LoVo (cell line): ENCODE measurements at regions not wholly inside any gene's neighbourhood (a gene's known extent, or its start where the extent isn't known, plus 50 kb on each side); places are given as distances from the start of the nearest gene placed in this dataset.
A peak's percentile ranks its signal among the peaks of the same experiment; 100 is the strongest.

Experiments
- DNase-seq: peaks from one replicate; pipeline ENCODE4 v3.0.0-alpha.2; 2016; ENCODE audit warnings: low spot score

- DNase-seq = no peak
These were observed 58.6 kb downstream of the LIG4 start for GRCh38 chr13:108156749-108157148.

- DNase-seq = peak; percentile 64
These were observed 59.9 kb downstream of the LIG4 start for GRCh38 chr13:108155185-108156106.

DNA sequence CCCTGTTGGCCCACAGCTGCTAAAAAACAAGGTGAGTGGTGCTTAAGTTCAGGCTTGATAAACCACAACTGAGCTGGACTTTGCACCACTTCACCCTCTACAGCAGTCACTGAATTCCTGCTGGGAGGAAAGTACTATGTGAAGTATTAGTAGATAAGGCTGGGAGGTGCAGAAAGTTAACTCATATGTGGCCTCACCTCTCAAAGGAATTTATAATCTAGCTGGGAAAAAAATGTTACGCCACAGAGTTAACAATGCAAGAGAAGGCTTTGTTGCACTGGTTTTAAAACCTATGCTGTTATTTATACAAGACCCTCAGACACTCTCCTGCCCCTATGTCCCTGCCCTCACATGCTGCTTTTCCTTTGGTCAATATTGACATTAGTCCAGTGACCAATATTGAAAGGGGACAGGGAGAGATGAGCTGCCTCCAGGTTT is 60.9 kb downstream of the LIG4 start:
- peak; percentile 89 for DNase-seq

GRCh38 chr13:108146642-108147041 is 68.7 kb downstream of the LIG4 start:
- DNase-seq = no peak

- DNase-seq = no peak
These were observed 72.5 kb downstream of the LIG4 start for GRCh38 chr13:108142702-108143436.

- no peak for DNase-seq
These were observed 78.2 kb downstream of the LIG4 start for GRCh38 chr13:108137176-108137575.

DNA sequence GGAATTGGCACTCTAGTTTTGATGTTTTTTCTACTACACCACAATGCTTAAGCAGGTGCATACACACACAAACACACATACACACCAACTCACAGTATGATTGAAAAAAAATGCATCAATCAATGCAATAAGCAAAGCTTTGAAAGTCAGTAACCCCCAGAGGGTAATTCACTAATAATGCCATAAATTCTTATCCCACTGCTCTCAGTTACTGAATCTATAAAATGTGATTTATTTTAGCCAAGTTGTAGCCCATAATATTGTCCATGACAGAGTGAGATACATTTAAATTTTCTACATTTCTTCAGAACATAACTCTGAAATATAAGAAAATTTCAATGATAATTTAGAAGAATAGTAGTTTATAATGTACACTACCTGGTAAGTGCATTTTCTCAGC is 87.9 kb downstream of the LIG4 start:
- DNase-seq = no peak

DNA sequence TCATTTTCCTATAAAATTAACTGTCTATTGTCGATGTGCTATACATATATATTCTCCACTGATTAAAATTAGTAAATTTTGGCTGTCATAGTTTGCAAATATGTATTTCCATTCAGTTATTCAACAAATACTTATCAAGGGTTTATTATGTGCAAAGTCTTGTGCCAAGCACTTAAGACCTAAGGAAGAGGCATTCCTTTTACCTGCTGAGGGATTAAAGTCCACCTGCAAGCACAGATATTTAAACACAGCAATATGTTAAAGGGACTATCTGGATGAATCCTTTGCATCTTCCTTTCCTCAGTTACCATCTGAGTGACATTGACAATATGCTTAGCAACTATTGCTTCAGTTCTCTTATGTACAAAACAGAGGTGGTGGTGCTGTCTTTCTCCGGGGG is 89.3 kb downstream of the LIG4 start:
- DNase-seq = no peak

DNA sequence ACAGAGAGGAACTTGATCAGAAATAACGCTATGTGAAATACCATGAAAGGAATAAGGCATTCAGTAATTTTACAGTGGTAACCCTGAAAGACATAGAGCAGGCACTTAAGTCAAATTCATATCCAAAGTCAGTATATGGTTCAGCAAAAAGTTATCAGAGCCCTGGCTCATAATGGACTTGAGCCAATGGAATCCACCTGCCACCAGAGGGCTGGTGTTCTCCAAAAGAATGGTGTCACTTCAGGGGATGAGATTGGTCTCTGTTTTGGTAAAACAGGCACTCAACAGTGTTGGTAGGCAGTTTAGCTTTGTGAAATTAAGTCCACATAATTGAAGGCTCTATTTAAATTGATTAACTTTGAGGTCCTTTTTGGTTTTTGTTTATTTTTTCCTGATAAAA is 93.9 kb downstream of the LIG4 start:
- DNase-seq = no peak

GRCh38 chr13:108120856-108121255 is 94.5 kb downstream of the LIG4 start:
- DNase-seq = no peak

GRCh38 chr13:108120302-108120701 is 95.0 kb downstream of the LIG4 start:
- no peak for DNase-seq

DNA sequence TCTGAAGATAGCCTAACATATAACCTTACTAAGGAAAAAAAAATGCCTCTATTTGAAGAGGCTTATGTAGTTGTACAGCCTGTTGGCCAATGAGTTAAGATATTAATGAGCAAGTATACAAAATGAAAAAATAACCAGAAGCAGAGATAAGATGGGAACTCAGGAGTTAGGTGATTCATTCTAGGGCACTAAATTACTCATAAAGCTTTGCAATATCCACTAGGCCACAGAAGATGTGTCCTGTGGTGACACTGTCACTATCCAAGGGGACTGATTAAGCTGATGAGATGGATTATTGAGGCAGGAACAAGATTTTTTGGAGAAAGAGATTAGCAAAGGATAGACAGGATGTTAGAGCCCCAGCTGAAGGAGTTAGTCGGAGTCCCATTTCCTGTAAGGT is 99.6 kb downstream of the LIG4 start:
- DNase-seq = no peak

GRCh38 chr13:108113407-108113806 is 101.9 kb downstream of the LIG4 start:
- no peak for DNase-seq

GRCh38 chr13:108104736-108105135 is 110.6 kb downstream of the LIG4 start:
- DNase-seq = no peak

DNA sequence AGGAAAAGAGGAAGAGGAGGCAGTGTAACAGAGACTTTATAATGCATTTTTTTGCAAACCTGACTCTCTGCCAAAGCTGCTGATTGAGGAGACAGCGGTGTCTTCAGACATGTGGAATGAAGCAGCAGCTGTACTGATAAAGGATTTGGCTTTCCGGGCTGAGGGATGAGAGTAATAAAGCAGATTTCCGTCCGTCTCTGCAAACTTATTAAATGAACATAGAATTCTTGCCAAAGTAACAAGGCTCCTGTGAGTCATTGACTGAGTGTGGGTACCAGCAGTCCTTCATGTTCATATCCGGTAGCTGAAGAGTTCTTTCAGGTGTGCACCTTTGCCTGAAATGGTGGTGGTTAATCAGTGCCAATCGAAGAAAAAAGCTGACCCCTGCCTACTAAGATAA is 112.6 kb downstream of the LIG4 start:
- DNase-seq = no peak

DNA sequence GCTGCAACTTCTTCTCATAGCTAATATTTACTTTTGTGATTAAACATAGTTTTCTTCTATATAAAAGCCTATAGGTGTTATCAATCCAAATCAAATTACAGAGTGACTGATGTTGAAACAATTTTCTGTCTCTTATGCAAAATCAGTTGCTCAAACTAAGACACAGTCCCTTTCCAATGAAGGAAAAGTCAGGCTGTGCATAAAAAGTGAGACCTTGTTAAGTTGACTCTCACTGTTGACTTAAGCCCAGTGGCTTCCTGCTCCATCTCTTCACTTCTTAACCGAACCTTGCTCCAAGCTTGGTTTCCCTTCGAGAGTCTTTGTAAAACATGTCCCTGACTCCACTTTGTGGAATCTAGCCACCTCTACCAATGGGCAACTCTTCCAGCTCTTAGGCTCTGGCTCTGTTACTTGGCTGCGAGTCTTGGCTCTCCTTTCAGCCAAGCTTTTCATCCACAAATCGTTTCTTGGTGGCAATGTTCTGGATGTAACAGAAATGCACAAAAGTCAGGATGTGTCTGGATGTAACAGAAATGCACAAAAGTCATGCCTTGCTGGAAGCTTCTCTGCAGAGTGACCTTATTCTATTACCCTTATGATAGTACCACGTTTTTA is 118.9 kb downstream of the LIG4 start:
- DNase-seq = peak; percentile 8

DNA sequence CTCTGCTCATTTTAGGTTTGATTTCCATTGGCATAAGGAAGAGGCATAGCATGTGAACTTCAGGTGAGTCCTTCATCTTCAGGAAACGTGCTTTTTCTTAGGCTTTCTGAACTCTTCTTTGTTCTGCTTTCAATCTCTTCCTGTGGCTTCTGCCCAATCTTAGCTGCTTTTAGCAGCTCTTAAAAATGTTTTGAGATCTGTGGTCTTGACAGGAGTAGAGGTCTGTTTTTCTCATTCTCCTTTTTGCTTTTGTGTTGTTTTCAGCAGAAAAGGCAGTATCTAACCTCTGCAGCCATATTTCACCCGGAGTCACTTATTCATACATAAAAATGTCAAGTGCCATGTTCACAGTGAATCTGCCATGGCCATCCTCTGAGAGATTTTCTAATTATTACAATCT is 120.3 kb downstream of the LIG4 start:
- no peak for DNase-seq

DNA sequence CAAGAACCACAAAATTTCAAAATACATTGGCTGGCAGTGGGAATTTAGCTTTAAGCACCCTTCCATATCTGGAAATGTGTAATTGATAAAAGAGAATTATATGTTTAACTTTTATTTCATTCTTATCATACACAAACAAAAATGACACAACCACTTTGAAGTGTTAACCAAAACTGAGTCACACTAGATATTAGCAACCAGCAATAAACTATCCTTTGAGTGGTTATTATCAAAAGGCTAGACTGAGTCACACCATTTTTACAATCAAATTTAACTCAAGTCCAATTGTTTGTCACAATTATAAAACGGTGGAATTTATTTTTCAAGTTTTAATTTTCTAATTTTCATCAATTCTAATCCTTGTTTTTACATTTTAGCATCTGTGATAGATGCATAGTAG is 121.7 kb downstream of the LIG4 start:
- DNase-seq = peak; percentile 52

DNA sequence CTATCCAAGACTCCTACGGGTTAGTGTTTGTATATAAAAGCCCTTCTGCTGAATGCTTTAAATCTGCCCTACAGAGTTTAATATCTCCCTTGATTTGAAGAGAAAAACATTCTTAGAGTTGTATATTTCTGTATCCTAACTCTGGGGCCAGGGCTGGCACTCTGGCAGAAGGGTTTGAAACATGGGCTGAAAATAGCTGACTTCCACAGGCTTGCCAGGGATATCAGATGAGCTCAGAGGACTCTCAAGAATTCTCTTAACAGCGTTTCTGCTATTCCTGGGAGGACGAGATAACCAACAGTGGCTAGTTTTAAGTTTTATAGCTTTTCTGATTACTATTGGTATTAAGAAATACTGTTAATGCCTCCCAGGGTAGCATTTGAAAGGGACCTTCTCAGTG is 127.5 kb downstream of the LIG4 start:
- no peak for DNase-seq

DNA sequence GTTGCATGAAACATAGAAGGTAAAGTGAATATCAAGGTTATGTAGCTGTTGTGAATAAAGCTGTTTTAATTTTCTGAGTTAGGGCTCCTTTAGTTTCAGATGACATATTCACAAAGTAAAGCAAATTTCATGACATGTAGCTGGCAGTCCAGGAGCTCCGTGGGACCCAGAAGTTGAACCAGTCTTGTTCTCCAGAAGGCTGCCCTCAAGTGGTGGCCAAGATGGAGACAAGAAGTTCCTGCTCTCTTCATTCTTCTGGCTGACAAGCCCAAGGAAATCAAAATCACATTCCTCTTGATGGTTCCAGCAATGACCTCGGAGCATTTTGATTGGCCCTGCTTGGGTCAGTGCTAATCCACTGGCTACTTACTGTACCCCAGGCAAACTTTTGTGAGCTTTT is 128.7 kb downstream of the LIG4 start:
- DNase-seq = peak; percentile 25

- no peak for DNase-seq
These were observed 130.5 kb downstream of the LIG4 start for GRCh38 chr13:108084840-108085239.

GRCh38 chr13:108083056-108083455 is 132.3 kb downstream of the LIG4 start:
- peak; percentile 6 for DNase-seq

GRCh38 chr13:108082481-108082880 is 132.9 kb downstream of the LIG4 start:
- DNase-seq = no peak
